ENCODE measurements at regions not wholly inside any gene's neighbourhood (a gene's known extent, or its start where the extent isn't known, plus 50 kb on each side); places are given as distances from the start of the nearest gene placed in this dataset.

- no peak for DNase-seq
- WGBS, 4 donors: 77 to 86% (median 82%) methylated on average over 1 of the region's 1 CpG
These were observed 66.1 kb upstream of the USP38 start for GRCh38 chr4:143118663-143119062.

GRCh38 chr4:143127621-143128020 is 57.1 kb upstream of the USP38 start:
- TF ChIP-seq CTCF (IDR thresholded peaks at IDR 0.05) (no peak), POLR2A (IDR thresholded peaks at IDR 0.05) (no peak)
- H3K36me3 ChIP-seq (replicated peaks in 1 of 2): no peaks in the 10 kb centered on the region
- DNase-seq: no peak
- no peak overlapping the region for H3K27ac ChIP-seq
- H3K9me3 ChIP-seq (replicated peaks in 1 of 3): no peaks in the 10 kb centered on the region
- H3K27me3 ChIP-seq: no peaks in the 10 kb centered on the region
- intact Hi-C loops (cut with DNase I): no loop called here
- H3K4me1 ChIP-seq (replicated peaks in 1 of 2): no peaks in the 10 kb centered on the region
- no peak overlapping the region for H3K4me3 ChIP-seq

More at GRCh38 chr4:143118663-143119062, 66.1 kb upstream of the USP38 start:
- H3K4me3 ChIP-seq: no peak overlapping the region
- H3K27ac ChIP-seq: no peak overlapping the region
- intact Hi-C loops (cut with DNase I): no loop called here
- H3K9me3 ChIP-seq (replicated peaks in 1 of 3): no peaks in the 10 kb centered on the region
- H3K36me3 ChIP-seq (replicated peaks in 1 of 2): no peaks in the 10 kb centered on the region
- H3K27me3 ChIP-seq: no peaks in the 10 kb centered on the region
- H3K4me1 ChIP-seq (replicated peaks in 1 of 2): no peaks in the 10 kb centered on the region
- TF ChIP-seq POLR2A (IDR thresholded peaks at IDR 0.05) (no peak), CTCF (IDR thresholded peaks at IDR 0.05) (no peak)

- no peak for DNase-seq
- no peak overlapping the region for H3K4me3 ChIP-seq
- H3K36me3 ChIP-seq (replicated peaks in 1 of 2): no peaks in the 10 kb centered on the region
- intact Hi-C loops (cut with DNase I): no loop called here
- H3K27me3 ChIP-seq: no peaks in the 10 kb centered on the region
- H3K9me3 ChIP-seq (replicated peaks in 1 of 3): no peaks in the 10 kb centered on the region
- H3K27ac ChIP-seq: no peak overlapping the region
- TF ChIP-seq CTCF (IDR thresholded peaks at IDR 0.05) (no peak), POLR2A (IDR thresholded peaks at IDR 0.05) (no peak)
- H3K4me1 ChIP-seq (replicated peaks in 1 of 2): no peaks in the 10 kb centered on the region
- WGBS, 4 donors: 40 to 86% (median 82%) methylated on average over 1 of the region's 1 CpG
These were observed 50.7 kb upstream of the USP38 start for GRCh38 chr4:143133977-143134376.
